Cardiac muscle cell (in vitro differentiated cells and primary cell): ENCODE measurements at regions not wholly inside any gene's neighbourhood (a gene's known extent, or its start where the extent isn't known, plus 50 kb on each side); places are given as distances from the start of the nearest gene placed in this dataset.

ENCODE experiments used
- DNase-seq, 2 donors: peaks; one replicate each; pipeline versions ENCODE4 v3.0.0 to v3.0.0-alpha.2; 2010 to 2017; ENCODE audit warnings: low read depth in 1 of 2, low spot score in 1 of 2
- H3K27ac ChIP-seq: fragments of 200-600 bp; sonication (generic); 2 replicates; pipeline ENCODE4 v1.5.1; 2016
- H3K27me3 ChIP-seq: fragments of 200-600 bp; sonication (generic); 2 replicates; pipeline ENCODE4 v1.6.0; 2016; ENCODE audit warnings: control low read depth
- H3K36me3 ChIP-seq: fragments of 200-600 bp; sonication (generic); 2 replicates; pipeline ENCODE4 v1.5.1; 2016; ENCODE audit warnings: control low read depth
- H3K4me1 ChIP-seq: fragments of 200-600 bp; sonication (generic); 2 replicates; pipeline ENCODE4 v1.8.1; 2017; ENCODE audit warnings: low read depth, mild to moderate bottlenecking, mixed run types
- H3K4me3 ChIP-seq: fragments of 200-600 bp; sonication (generic); 2 replicates; pipeline ENCODE4 v1.5.1; 2016; ENCODE audit warnings: mild to moderate bottlenecking
- H3K9me3 ChIP-seq: fragments of 200-600 bp; sonication (generic); 2 replicates; pipeline ENCODE4 v1.5.1; 2017; ENCODE audit warnings: low read depth, mild to moderate bottlenecking, control low read depth
- CTCF ChIP-seq: IDR thresholded peaks from 2 replicates; pipeline ENCODE4 v1.5.1; 2012; ENCODE audit warnings: low read depth, mild to moderate bottlenecking, low read length

GRCh38 chr1:81459043-81459442 lies 341.7 kb upstream of the ADGRL2 start:
- Histone ChIP-seq H3K9me3 (no peaks in the 10 kb centered on the region), H3K36me3 (no peaks in the 10 kb centered on the region), H3K4me1 (peaks cover 4% of the 10 kb centered on the region), H3K27ac (no peak overlapping the region), H3K4me3 (no peak overlapping the region), H3K27me3 (no peaks in the 10 kb centered on the region)
- TF ChIP-seq CTCF = no peak
- no peak for DNase-seq

GRCh38 chr1:81458186-81458585 lies 342.5 kb upstream of the ADGRL2 start:
- TF ChIP-seq CTCF = no peak
- Histone ChIP-seq H3K4me3 (no peak overlapping the region), H3K27ac (no peak overlapping the region), H3K9me3 (no peaks in the 10 kb centered on the region), H3K4me1 (no peaks in the 10 kb centered on the region), H3K27me3 (no peaks in the 10 kb centered on the region), H3K36me3 (no peaks in the 10 kb centered on the region)
- DNase-seq = no peak

- no peaks in the 10 kb centered on the region for H3K9me3 ChIP-seq
- no peak overlapping the region for H3K27ac ChIP-seq
- no peak overlapping the region for H3K4me3 ChIP-seq
- H3K36me3 ChIP-seq = no peaks in the 10 kb centered on the region
- no peaks in the 10 kb centered on the region for H3K4me1 ChIP-seq
- no peaks in the 10 kb centered on the region for H3K27me3 ChIP-seq
- no peak for DNase-seq
- no peak for TF ChIP-seq CTCF
Measured at GRCh38 chr1:81455481-81455880, 345.3 kb upstream of the ADGRL2 start.

GRCh38 chr1:81453971-81454370 lies 346.8 kb upstream of the ADGRL2 start:
- Histone ChIP-seq H3K27ac (no peak overlapping the region), H3K9me3 (no peaks in the 10 kb centered on the region), H3K36me3 (no peaks in the 10 kb centered on the region), H3K27me3 (no peaks in the 10 kb centered on the region), H3K4me3 (no peak overlapping the region), H3K4me1 (no peaks in the 10 kb centered on the region)
- DNase-seq = no peak
- TF ChIP-seq CTCF = no peak

GRCh38 chr1:81453367-81453703 lies 347.4 kb upstream of the ADGRL2 start:
- H3K36me3 ChIP-seq = no peaks in the 10 kb centered on the region
- no peak overlapping the region for H3K4me3 ChIP-seq
- no peaks in the 10 kb centered on the region for H3K9me3 ChIP-seq
- no peaks in the 10 kb centered on the region for H3K4me1 ChIP-seq
- no peak for DNase-seq
- H3K27me3 ChIP-seq = no peaks in the 10 kb centered on the region
- no peak for TF ChIP-seq CTCF
- H3K27ac ChIP-seq = no peak overlapping the region

- no peak for DNase-seq
- Histone ChIP-seq H3K27ac (no peak overlapping the region), H3K9me3 (no peaks in the 10 kb centered on the region), H3K4me1 (no peaks in the 10 kb centered on the region), H3K4me3 (no peak overlapping the region), H3K27me3 (no peaks in the 10 kb centered on the region), H3K36me3 (no peaks in the 10 kb centered on the region)
- TF ChIP-seq CTCF = no peak
Measured at GRCh38 chr1:81452693-81453366, 347.9 kb upstream of the ADGRL2 start.
